HG03354 (cell line): ENCODE measurements at regions not wholly inside any gene's neighbourhood (a gene's known extent, or its start where the extent isn't known, plus 50 kb on each side); places are given as distances from the start of the nearest gene placed in this dataset.

Experiments used
- ATAC-seq: cut with Tn5 transposase; IDR thresholded peaks from one replicate; pipeline ENCODE4 v1.9.1; 2021; ENCODE audit warnings: mild to moderate bottlenecking; ENCODE audit not compliant: unreplicated experiment, poor library complexity, severe bottlenecking

GRCh38 chr6:28758046-28758817 lies 165.6 kb downstream of the TRIM27 start:
- no peak for ATAC-seq

GRCh38 chr6:28758818-28759235 lies 165.0 kb downstream of the TRIM27 start:
- ATAC-seq = no peak

- no peak for ATAC-seq
Measured at GRCh38 chr6:28764014-28764723, 159.6 kb downstream of the TRIM27 start.

GRCh38 chr6:28764761-28765282 lies 159.0 kb downstream of the TRIM27 start:
- no peak for ATAC-seq

GRCh38 chr6:28765978-28766351 lies 157.8 kb downstream of the TRIM27 start:
- ATAC-seq = no peak

GRCh38 chr6:28766426-28766825 lies 157.4 kb downstream of the TRIM27 start:
- no peak for ATAC-seq

GRCh38 chr6:28767133-28767532 lies 156.7 kb downstream of the TRIM27 start:
- ATAC-seq = no peak

GRCh38 chr6:28767691-28768090 lies 156.1 kb downstream of the TRIM27 start:
- no peak for ATAC-seq

GRCh38 chr6:28768187-28768913 lies 155.4 kb downstream of the TRIM27 start:
- no peak for ATAC-seq

- ATAC-seq = no peak
Measured at GRCh38 chr6:28769626-28770402, 154.0 kb downstream of the TRIM27 start.

- no peak for ATAC-seq
Measured at GRCh38 chr6:28770732-28771131, 153.1 kb downstream of the TRIM27 start.

- no peak for ATAC-seq
Measured at GRCh38 chr6:28771401-28772267, 152.2 kb downstream of the TRIM27 start.

- no peak for ATAC-seq
Measured at GRCh38 chr6:28772480-28773381, 151.1 kb downstream of the TRIM27 start.

- ATAC-seq = no peak
Measured at GRCh38 chr6:28774292-28775051, 149.3 kb downstream of the TRIM27 start.

- no peak for ATAC-seq
Measured at GRCh38 chr6:28775052-28775376, 148.8 kb downstream of the TRIM27 start.

GRCh38 chr6:28775405-28776129 lies 148.2 kb downstream of the TRIM27 start:
- no peak for ATAC-seq
